Smooth muscle cell (in vitro differentiated cells): ENCODE measurements at regions not wholly inside any gene's neighbourhood (a gene's known extent, or its start where the extent isn't known, plus 50 kb on each side); places are given as distances from the start of the nearest gene placed in this dataset.

Experiments used
- DNase-seq: peaks from one replicate; lab custom pipeline; 2025; ENCODE audit not compliant: unreplicated experiment; lab: John Stamatoyannopoulos, UW
- H2AFZ ChIP-seq: fragments of 200-600 bp; sonication (generic); 2 replicates; pipeline ENCODE4 v1.6.0; 2016; ENCODE audit warnings: antibody characterized with exemption, low read depth, mild to moderate bottlenecking
- H3F3A ChIP-seq: fragments of 200-600 bp; sonication (generic); 2 replicates; pipeline ENCODE4 v1.6.0; 2017; ENCODE audit warnings: antibody characterized with exemption, low read depth
- H3K27ac ChIP-seq: fragments of 200-600 bp; sonication (generic); 2 replicates; pipeline ENCODE4 v1.5.1; 2016; ENCODE audit warnings: low read depth, mild to moderate bottlenecking
- H3K27me3 ChIP-seq: fragments of 200-600 bp; sonication (generic); 2 replicates; pipeline ENCODE4 v1.6.1; 2016; ENCODE audit warnings: low read depth, mild to moderate bottlenecking
- H3K36me3 ChIP-seq: fragments of 200-600 bp; sonication (generic); 2 replicates; pipeline ENCODE4 v1.5.1; 2016; ENCODE audit warnings: low read depth
- H3K4me1 ChIP-seq: fragments of 200-600 bp; sonication (generic); 2 replicates; pipeline ENCODE4 v1.5.1; 2016; ENCODE audit warnings: low read depth
- H3K4me2 ChIP-seq: fragments of 200-600 bp; sonication (generic); 2 replicates; pipeline ENCODE4 v1.6.0; 2016; ENCODE audit warnings: mild to moderate bottlenecking
- H3K4me3 ChIP-seq: fragments of 200-600 bp; sonication (generic); 2 replicates; pipeline ENCODE4 v1.5.1; 2016; ENCODE audit warnings: mild to moderate bottlenecking
- H3K79me2 ChIP-seq: fragments of 200-600 bp; sonication (generic); 2 replicates; pipeline ENCODE4 v1.6.0; 2016; ENCODE audit warnings: low read depth, mild to moderate bottlenecking
- H3K9ac ChIP-seq: fragments of 200-600 bp; sonication (generic); 2 replicates; pipeline ENCODE4 v1.6.0; 2016; ENCODE audit warnings: low read depth
- H3K9me3 ChIP-seq: fragments of 200-600 bp; sonication (generic); replicated peaks from 2 replicates; pipeline ENCODE4 v1.5.1; 2016; ENCODE audit warnings: low read depth
- H4K20me1 ChIP-seq: fragments of 200-600 bp; sonication (generic); 2 replicates; pipeline ENCODE4 v1.6.0; 2016; ENCODE audit warnings: low read depth
- CTCF ChIP-seq: fragments of 200-600 bp; sonication (generic); IDR thresholded peaks from 2 replicates; pipeline ENCODE4 v1.5.1; 2017; ENCODE audit warnings: borderline replicate concordance, mild to moderate bottlenecking, antibody characterized with exemption; ENCODE audit not compliant: insufficient read depth, poor library complexity, severe bottlenecking
- WGBS: methylation state at CpG from one replicate; pipeline ENCODE4 v1.1.7; 2016; ENCODE audit warnings: low lambda C conversion rate; 5-methylcytosine and 5-hydroxymethylcytosine counted together

DNA sequence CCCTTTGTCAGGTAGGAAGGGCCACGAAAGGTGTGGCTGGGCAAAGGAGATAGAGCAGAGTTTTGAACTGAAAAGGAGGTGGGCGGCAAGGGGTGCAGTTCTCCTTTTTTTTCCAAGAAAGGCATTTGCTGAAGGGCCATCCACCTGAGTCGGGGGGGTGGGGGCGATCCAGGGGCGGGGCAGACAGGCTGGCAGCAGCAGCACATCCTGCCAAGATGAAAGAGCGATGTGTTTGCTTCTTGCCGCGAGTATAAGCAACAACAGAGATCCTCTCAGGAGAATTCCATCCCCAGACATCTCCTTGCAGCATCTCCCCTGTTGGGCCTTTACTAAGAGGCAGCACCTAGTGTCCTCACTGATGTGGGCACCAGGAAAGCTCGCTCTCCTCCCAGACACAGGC is 516.5 kb downstream of the CD83 start:
- Histone ChIP-seq H3K4me1 (peaks cover 19% of the 10 kb centered on the region), H3K36me3 (no peaks in the 10 kb centered on the region), H3K79me2 (no peaks in the 10 kb centered on the region), H3K9me3 (no peaks in the 10 kb centered on the region), H3K9ac (no peak overlapping the region), H2AFZ (no peak overlapping the region), H3K4me2 (no peak overlapping the region), H3K27ac (no peak overlapping the region), H3K27me3 (peaks cover 15% of the 10 kb centered on the region), H3F3A (no peaks in the 10 kb centered on the region), H4K20me1 (no peaks in the 10 kb centered on the region), H3K4me3 (no peak overlapping the region)
- no peak for TF ChIP-seq CTCF
- no peak for DNase-seq
- 85% methylated on average over 6 of the region's 9 CpGs for WGBS

DNA sequence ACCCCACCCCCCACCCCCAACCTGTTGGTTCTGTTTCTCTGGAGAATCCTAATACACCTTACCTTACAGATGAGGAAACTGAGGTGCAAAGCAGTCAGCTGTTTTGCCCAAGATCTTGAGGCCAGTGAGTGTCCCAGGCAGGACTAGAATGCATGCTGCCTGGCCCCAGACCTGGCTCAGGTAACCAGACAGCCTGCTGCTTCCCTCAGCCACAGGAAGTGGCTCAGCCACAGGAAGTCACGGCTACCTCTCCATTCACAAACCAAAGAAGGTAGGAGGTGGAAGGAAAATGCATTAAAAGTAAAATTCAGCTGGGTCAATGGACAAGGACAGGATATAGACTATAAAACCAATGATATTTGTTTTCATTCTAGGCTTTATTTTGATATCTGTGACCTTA is 517.6 kb downstream of the CD83 start:
- no peaks in the 10 kb centered on the region for H4K20me1 ChIP-seq
- no peaks in the 10 kb centered on the region for H3K36me3 ChIP-seq
- TF ChIP-seq CTCF, result no peak
- no peaks in the 10 kb centered on the region for H3F3A ChIP-seq
- H3K9me3 ChIP-seq, result no peaks in the 10 kb centered on the region
- H3K9ac ChIP-seq, result no peak overlapping the region
- H3K4me3 ChIP-seq, result no peak overlapping the region
- H3K27me3 ChIP-seq, result peaks cover 15% of the 10 kb centered on the region
- H3K4me2 ChIP-seq, result no peak overlapping the region
- DNase-seq, result no peak
- H3K27ac ChIP-seq, result no peak overlapping the region
- 0% methylated on average over 1 of the region's 1 CpG for WGBS
- H2AFZ ChIP-seq, result no peak overlapping the region
- peaks cover 23% of the 10 kb centered on the region for H3K4me1 ChIP-seq
- no peaks in the 10 kb centered on the region for H3K79me2 ChIP-seq

DNA sequence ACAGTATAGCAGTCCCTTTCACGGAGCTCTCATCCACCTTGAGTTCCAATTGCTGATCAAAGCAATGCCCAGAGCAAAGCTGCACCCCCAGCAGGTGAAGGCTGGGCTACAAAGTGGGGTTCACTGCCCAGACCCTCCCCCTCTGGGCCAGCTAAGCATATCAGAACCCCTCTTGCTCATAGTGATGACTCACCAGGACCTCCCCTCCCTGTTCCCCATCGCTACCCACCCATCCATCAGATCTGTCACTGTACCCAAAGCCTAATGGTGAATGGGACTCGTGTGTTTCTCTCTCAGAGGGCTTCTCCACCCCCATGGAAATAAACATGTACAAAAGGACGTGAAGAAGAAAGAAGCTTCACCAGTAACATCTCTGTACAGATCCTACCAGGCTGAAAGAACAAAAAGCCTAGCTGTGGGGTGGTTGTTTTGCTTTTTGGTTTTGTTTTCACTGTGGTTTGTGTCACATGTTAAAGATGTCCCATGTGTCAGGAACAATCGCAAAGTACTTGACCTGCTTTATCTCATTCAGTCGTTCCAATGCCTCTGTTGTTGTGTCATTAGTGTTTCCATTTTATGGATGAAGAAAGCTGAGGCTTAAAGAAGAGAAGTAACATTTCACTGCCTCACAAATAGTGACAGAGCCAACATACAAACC is 518.5 kb downstream of the CD83 start:
- TF ChIP-seq CTCF, result no peak
- H4K20me1 ChIP-seq, result no peaks in the 10 kb centered on the region
- no peaks in the 10 kb centered on the region for H3K79me2 ChIP-seq
- no peaks in the 10 kb centered on the region for H3K36me3 ChIP-seq
- H3K27ac ChIP-seq, result no peak overlapping the region
- H3K4me1 ChIP-seq, result peaks cover 32% of the 10 kb centered on the region
- H3K9me3 ChIP-seq, result no peaks in the 10 kb centered on the region
- H3F3A ChIP-seq, result no peaks in the 10 kb centered on the region
- H3K4me2 ChIP-seq, result no peak overlapping the region
- no peak overlapping the region for H3K4me3 ChIP-seq
- no peak overlapping the region for H2AFZ ChIP-seq
- DNase-seq, result no peak
- WGBS, result 81% methylated on average over 6 of the region's 6 CpGs
- H3K27me3 ChIP-seq, result peaks cover 7% of the 10 kb centered on the region
- H3K9ac ChIP-seq, result no peak overlapping the region

DNA sequence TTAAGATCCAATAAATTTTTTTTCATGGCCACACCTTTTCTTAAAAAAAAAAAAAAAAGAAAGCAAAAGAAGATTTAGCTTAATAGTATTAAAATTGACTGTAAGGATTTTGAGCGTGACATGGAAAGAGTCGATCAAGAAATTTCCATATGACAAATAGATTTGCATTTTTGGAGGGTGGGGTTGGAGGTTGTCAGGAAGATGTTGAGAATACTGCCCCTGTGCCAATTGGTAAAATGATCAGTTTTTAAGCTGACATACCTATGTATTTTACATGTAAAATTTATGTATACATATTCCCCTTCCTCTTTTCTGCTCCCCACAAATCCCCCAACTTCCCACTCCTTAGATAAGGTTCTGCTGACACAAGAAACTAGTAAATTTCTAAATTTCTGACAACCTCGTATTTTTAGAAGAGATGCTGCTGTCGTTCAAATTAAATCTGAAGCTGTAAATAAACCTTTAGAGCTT is 520.9 kb downstream of the CD83 start:
- no peak for DNase-seq
- TF ChIP-seq CTCF, result no peak
- Histone ChIP-seq H3K9ac (no peak overlapping the region), H3K36me3 (no peaks in the 10 kb centered on the region), H3K4me3 (peak overlapping the region; percentile 23), H4K20me1 (no peaks in the 10 kb centered on the region), H3K79me2 (no peaks in the 10 kb centered on the region), H3K4me2 (peak overlapping the region; percentile 75), H2AFZ (peak overlapping the region; percentile 36), H3K27ac (no peak overlapping the region), H3K9me3 (no peaks in the 10 kb centered on the region), H3K4me1 (peaks cover 39% of the 10 kb centered on the region), H3F3A (no peaks in the 10 kb centered on the region), H3K27me3 (no peaks in the 10 kb centered on the region)
- 54% methylated on average over 4 of the region's 4 CpGs for WGBS
